ENCODE measurements at regions not wholly inside any gene's neighbourhood (a gene's known extent, or its start where the extent isn't known, plus 50 kb on each side); places are given as distances from the start of the nearest gene placed in this dataset.

DNA sequence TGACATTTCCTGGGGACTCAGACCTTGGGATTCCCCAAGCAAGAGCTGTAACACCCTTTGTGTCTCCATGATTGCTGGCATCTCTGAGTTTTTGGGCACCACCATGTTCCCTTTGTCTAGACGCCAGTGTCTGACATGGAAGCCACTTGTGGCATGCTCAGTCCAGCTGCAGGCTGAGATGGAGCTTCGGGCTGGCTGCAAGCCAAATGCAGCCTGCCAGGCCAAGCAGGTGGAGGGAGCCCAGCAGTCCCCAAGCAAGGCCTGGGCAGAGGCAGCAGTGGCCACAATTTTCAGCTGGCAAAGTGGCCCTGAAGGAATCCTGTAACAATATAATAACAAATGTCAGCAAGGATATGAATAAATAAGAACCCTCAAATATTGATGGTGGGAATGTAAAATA is 86.2 kb upstream of the ABCB5 start:
- TF ChIP-seq ZNF8 (CRISPR knock-in tag; IDR thresholded peaks at IDR 0.05) (no peak), RARB (CRISPR knock-in tag; IDR thresholded peaks at IDR 0.05) (no peak)
- TF ChIP-seq, protein P1, sequence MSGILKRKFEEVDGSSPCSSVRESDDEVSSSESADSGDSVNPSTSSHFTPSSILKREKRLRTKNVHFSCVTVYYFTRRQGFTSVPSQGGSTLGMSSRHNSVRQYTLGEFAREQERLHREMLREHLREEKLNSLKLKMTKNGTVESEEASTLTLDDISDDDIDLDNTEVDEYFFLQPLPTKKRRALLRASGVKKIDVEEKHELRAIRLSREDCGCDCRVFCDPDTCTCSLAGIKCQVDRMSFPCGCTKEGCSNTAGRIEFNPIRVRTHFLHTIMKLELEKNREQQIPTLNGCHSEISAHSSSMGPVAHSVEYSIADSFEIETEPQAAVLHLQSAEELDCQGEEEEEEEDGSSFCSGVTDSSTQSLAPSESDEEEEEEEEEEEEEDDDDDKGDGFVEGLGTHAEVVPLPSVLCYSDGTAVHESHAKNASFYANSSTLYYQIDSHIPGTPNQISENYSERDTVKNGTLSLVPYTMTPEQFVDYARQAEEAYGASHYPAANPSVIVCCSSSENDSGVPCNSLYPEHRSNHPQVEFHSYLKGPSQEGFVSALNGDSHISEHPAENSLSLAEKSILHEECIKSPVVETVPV (CRISPR knock-in tag; IDR thresholded peaks at IDR 0.05), result no peak
- TF ChIP-seq, protein P2, sequence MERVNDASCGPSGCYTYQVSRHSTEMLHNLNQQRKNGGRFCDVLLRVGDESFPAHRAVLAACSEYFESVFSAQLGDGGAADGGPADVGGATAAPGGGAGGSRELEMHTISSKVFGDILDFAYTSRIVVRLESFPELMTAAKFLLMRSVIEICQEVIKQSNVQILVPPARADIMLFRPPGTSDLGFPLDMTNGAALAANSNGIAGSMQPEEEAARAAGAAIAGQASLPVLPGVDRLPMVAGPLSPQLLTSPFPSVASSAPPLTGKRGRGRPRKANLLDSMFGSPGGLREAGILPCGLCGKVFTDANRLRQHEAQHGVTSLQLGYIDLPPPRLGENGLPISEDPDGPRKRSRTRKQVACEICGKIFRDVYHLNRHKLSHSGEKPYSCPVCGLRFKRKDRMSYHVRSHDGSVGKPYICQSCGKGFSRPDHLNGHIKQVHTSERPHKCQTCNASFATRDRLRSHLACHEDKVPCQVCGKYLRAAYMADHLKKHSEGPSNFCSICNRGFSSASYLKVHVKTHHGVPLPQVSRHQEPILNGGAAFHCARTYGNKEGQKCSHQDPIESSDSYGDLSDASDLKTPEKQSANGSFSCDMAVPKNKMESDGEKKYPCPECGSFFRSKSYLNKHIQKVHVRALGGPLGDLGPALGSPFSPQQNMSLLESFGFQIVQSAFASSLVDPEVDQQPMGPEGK (CRISPR knock-in tag; IDR thresholded peaks at IDR 0.05; ENCODE audit: borderline replicate concordance), result no peak
- TF ChIP-seq, protein P3, sequence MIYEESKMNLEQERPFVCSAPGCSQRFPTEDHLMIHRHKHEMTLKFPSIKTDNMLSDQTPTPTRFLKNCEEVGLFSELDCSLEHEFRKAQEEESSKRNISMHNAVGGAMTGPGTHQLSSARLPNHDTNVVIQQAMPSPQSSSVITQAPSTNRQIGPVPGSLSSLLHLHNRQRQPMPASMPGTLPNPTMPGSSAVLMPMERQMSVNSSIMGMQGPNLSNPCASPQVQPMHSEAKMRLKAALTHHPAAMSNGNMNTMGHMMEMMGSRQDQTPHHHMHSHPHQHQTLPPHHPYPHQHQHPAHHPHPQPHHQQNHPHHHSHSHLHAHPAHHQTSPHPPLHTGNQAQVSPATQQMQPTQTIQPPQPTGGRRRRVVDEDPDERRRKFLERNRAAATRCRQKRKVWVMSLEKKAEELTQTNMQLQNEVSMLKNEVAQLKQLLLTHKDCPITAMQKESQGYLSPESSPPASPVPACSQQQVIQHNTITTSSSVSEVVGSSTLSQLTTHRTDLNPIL (CRISPR knock-in tag; IDR thresholded peaks at IDR 0.05; ENCODE audit: low read depth), result no peak

Measured in SK-N-SH treated with all-trans-retinoic acid at 6 μM for 48 hours (cell line).